Activated CD4-positive, CD25-positive, alpha-beta regulatory T cell (primary cell): ENCODE measurements at regions not wholly inside any gene's neighbourhood (a gene's known extent, or its start where the extent isn't known, plus 50 kb on each side); places are given as distances from the start of the nearest gene placed in this dataset.

Experiments used
- DNase-seq, 4 experiments: peaks; one replicate each; lab custom pipeline; 2025; lab: John Stamatoyannopoulos, UW

DNA sequence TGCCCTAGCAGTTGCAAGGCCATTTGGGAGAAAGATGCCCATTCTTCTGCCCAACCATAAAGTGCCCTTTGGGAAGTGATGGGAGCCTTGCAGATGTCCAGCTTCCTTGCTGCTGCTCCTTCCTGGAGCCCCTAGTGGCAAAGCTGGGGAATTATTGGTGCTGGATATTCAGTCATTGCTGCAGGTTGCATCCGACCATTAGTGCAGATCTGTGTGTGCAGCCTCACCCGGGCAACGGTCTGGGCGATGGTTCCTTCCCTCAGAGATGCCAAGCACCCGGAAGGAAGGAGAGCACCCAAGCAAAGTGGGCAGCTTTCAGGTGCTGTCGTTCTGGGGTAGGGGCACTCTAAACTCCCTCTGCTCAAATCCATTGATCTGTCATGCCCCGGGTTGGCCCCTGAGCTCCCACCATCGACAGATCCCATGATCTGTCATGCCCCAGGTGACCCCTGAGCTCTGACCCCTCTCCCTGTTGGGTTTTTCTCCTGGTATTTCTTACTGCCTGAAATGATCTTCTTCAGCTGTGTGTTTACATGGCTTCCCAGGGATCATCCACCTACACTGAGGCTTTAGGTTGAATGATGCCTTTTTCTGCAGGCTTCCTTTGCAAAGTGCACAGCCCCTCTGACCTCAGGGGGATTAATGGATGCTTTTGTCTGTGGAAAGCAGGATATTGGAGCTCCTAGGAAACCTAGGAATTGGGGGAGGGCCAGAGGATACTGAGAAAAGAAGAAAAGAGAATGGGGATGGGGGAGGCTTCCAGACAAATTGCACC lies 467.5 kb downstream of the PTPRU start:
- DNase-seq, result no peak

DNA sequence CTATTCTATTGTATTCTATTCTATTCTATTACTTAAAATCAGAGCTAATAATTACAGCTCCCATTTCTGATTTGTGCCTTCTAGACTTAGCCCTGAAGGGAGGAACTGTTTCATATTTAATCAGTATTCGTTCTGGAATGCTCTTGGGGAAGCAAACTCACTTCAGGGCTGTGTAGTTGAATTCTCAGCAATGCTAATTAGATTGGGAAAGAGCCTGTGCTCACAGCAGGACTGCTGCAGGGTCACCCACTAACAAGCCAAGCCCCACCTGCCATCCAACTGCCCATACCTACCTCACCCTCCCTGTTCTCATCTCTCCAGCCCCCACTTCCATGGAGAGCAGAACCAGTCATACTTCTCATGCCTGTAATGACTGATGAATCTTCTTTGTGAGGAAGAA lies 464.2 kb downstream of the PTPRU start:
- no peak for DNase-seq

DNA sequence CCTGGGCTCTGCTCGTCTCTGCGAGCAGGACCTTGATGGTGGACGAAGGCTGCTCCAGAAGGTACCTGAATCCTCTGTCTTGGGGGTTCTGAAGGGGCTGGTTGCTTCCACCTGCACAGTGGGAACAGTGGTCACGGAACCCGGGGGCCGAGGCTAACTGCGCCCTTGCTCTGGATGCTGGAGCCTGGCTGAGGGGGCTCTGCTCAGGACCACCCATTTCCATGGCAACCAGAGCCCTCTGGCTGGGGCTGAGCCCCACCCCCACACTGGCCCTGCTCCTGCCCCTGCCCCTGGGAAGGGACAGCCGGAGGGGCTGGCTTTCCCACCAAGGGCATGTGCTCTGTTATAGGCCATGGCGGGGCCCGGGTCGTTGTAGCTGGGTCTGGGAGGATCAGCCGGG lies 462.3 kb downstream of the PTPRU start:
- no peak for DNase-seq

DNA sequence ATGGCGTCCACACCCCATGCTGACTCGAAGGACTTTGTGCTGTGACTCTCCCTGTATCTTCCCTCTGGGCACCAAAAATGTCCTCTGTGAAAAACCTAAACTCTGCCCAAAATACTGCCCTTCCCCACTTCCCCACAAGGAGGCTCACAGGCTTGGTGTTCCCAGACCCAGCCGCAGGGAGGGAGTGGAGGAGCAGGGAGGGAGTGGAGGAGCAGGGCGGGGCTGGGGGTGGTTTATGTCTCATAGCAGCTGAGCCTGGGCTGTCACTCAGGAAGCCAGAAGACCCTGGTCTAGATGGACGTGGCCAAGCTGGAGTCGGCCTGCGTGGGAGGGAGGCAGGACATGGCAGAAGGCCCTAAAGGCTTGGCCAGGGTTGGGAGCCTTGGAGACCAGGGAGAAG lies 461.7 kb downstream of the PTPRU start:
- DNase-seq, result no peak

DNA sequence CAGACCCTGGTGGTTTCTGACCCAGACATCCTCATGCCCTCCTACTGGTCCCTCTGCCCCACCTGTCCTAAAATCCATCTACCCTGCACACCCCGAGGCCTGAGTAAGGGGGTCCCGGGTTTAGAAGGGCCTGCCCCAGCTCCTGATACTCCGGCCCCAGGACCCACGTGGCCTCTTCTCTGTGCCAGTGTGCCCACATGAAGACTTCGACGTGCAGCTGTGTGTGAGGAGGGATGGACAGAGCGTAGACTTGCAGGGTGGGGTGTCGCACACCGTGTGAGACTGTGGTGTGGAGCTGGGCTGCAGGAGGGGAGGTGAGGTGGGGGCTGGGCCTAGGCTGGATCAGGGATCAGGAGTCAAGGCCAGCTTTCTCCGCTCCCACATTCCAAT lies 461.1 kb downstream of the PTPRU start:
- DNase-seq, result no peak

DNA sequence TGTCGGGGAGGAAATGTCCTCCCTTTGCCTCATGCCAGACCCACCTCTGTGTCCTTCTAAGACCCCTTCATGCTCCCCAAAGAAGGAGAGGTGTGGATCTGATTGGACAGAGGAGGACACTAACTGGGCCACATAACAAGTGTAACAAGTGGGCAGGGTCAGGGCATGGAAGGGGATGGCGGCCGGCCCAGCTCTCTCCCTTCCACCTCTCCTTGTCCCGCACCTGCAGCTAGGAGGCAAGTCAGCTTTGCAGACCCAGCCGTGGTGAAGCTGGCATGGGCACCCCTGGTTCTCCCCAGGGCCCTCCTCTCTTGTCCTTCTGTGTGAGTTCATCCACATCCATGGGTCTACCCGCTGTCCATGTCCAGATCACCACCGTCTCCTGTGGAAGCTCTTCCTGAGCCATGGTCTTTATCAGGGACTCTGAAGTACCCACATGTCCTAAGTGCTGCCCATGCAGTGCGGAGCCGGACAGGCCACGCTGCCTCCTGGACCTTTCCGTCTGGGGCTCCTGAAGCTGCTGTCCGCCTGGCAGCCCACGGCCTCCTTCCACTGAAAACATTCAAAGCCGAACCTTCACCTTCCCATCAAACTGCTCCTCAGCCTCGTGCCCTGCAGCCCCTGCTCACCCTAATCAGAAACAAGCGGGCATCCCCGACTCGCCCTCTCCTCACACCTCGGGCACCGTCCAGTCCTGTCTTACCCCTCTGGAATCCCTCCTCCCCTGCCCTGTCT lies 460.5 kb downstream of the PTPRU start:
- DNase-seq, result no peak

DNA sequence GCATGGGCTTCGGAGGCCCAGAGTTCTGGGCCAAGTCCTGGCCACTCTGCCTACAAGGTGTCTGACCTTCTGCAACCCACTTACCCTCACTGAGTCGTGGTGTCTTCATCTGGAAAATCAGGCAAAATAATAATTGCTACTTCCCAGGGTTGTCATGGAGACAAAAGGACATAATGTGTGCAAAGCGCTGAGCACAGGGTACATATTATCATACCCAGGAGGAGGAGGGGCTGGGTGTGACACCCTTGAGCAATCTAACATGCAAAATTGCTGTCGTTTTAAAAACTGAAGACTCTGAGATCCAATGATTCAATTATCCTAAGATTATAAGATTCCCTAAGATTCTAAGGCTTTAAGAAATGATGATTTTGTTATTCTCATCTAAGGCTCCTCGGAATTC lies 459.5 kb downstream of the PTPRU start:
- no peak for DNase-seq

DNA sequence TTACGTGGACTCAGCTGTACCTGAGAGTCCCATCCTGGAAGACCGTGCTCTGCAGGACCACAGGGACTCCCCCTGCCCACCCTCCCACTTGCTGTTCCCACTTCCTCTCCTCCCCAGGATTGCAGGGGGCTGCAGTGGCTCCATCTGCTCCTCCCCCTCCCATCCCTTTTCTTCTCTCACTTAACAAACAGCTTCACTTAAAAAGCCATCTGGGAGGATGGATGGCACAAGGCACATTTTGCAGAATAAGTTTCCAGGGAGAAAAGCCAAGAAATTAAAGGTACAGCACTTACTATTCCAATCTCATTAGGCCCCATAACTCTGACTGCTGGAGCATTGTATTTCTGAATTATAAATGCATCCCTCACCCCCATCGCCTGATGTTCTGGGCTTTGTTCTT lies 458.7 kb downstream of the PTPRU start:
- no peak for DNase-seq

DNA sequence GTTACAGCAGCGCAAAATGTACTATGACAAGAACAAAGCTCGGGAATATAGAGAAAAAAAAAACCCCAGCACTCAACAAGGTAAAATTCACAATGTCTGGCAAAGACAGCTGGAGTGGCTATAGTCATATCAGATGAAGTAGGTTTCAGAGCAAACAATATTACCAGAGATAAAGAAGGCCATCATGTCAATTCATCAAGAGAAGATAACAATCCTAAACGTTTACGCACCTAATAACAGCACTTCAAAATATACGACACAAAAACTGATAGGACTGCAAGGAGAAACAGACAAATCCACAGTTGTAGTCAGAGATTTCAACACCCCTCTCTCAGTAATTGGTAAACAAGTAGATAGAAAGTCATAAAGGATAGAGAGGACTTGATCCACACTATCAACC lies 455.2 kb downstream of the PTPRU start:
- no peak for DNase-seq

DNA sequence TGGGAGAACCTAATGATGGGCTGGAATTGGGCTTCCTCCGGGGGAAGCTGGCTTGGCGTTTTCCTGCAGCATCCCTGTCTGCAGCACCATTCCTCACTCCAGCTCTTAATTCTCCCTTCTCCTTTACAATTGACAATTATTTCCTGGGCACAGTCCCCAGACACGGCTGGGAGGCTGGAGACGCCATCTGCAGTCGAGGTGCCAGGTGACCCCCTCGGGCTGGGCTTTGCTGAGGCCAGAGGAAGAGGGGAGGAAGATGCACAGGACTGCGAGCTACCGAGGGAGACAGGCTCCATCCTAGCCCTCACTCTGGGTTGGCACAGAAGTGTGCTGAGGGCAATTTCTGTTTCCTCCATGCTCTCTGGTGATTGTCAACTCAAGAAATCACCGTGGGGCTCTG lies 453.8 kb downstream of the PTPRU start:
- DNase-seq, result no peak

DNA sequence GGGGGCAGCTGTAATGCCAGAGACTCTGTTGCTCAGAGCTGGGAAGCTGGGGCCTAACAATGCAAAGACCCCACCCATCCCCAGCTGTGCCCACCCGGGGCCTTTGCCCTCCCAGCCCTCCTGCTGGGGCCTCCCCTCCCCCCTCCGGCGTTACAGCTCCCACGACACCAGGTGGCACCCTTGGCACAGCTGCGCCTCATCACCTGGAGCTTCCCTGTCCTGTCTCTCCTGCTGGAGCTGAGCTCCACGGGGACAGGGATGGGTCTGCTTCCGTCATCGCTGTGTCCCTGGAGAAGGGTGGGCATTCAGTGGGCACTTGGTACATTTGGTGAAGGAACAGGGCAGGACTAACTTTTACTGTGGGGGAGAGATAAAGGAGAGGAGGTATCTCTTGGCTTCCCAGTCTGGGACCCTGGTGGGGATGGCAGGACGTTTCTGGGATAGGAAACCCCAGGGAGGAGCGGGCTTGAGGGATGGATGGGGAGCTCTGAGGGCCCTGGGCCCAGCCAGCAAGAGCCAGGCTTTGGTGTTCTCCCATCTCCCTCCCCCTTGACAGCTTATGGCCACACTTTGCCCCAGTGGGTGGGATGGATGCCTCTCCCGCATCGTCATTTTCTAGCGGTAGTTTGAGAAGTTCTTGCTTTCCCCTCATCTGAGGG lies 453.2 kb downstream of the PTPRU start:
- no peak for DNase-seq

DNA sequence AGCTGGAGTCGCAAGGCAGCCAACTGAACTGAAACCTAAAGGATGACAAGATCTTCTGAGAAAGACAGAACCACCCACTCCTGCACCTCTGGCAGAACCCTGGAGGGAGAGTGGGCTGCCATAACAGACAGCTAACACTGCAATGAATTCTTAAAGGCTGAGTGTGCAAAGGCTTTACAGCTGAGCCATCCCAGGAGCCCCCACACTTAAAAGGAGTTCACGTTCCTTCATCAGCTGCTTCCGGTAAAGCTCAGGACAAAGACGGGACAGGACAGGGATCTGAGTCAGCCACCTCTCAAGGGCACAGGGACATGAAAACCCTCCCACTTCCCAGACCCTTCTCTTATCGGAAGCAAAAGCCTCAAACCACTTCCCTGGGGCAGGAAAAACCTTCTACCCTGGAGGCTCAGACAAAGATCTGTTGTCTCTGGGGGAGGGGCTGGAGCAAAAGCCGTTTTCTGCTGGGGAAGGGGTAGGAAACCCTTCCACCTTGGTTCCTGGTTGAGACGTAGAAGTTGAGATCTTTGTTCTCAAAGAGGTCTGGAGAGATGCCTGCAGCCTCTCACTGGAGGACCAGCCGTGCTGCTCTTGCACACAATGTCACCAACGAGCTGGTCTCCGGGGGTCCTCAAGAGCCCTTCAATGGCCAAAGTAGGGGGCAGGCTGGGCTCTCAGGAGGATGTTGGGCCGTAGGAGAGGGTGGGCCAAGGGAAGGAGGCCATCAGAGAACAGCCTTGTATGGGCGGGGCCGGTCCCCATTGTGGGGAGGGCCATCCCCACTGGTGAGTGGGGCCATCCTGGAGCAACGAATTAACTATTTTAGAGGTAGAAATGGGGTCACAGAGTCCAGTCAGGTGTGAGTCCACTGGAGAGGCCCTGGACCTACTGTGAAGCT lies 452.4 kb downstream of the PTPRU start:
- no peak for DNase-seq

DNA sequence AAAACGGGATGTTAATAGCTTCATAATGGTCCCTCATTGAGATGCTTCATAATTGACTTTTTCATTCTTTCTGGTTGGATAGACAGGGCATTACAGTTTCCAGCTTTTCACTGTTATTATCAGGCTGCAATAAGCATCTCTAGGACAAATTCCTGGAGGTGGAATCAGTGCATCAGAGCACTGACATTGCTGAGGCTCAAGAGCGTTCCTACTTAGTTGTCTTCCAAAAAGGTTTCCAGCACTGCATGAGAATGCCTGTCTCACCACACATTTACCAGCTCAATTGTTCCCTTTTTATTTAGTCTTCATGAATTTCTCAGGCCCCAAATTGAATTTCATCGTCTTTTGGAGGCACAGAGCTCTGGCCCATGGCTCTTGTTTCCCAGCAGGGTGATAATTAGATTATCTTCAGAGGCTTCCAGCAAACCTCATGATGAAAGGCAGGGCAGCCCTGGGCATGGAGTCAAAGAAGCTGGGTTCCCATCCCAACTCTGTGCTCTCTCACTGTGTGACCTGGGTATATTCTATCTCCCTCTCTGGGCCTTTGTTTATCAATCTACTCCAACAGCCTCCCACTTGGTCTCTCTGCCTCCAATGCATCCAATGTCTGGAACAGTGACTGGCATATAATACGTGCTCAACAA lies 451.4 kb downstream of the PTPRU start:
- DNase-seq, result no peak

DNA sequence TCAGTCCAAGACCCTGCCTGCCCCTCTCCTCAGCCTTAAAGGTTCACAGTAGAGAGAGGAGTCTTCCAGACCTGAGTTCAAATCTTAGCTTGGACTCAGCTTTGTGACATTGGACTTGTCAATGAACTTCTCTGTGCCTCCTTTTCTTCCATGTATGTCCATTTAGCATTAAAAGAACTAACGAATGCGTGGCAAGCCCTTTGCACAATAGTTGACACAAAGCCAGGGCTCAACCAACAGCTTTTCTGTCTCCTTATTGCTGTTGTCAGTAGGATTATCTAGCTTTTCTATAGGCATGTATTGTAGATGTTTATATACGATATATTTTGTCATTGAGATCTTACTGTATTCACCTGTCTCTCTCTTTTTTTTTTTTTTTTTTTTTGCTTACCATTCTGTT lies 450.8 kb downstream of the PTPRU start:
- DNase-seq, result no peak

DNA sequence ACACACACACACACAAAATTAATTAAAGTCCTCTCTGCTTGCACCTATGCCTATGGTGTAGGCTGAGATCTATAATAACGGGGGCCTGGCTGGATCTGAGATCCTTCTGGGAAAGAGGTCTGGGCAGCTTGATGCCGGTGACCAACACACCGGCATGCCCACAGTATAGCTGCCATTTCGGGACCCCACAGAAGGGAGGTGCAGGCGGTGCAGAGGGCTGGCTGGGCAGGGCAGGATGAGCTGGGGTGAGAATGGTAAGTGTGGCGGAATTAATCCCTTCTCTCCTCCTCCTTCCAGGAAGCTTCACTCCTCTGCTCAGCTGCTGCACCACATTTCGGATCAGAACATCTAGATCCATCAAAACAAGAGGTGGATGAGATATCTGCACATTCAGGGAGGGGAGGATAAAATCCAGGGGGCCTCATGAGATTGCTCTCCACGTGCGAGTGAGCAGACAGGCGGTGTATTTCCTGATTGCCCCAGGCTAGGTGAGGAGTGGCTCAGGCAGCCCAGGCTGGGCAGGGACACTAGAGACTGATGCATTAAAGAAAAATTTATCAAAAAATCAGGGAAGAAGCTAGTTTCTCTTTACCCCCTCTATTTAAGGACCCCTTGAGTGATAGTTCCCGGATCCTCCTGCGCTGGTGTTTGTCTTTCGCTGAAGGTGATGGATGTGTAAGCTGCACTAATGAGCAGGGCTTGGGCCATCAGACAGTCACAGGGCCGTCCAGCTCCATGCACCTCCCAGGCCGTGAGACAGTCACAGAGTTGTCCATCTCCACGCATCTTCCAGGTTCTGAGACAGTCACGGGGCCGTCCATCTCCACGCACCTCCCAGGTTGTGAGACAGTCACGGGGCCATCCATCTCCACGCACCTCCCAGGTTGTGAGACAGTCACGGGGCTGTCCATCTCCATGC lies 449.9 kb downstream of the PTPRU start:
- DNase-seq, result no peak

DNA sequence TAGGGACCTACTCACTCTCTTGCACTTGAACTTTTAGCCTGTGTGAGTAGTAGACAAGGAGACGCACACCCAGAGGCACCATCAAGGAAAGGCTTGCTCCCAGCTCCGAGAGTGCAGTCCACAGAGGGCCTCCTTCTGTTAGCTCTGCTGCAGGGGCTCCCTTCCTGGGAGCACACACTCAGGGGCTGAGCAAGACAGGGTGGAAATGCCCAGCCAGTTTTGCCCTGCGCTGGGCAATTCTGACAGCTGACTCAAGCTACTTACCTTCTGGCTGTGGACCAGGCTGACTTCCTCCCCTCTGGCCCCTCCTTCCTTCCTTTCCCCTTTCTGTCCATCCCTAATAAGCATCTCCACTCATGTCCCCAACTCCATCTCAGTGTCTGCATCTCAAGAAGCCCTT lies 449.1 kb downstream of the PTPRU start:
- DNase-seq, result no peak

DNA sequence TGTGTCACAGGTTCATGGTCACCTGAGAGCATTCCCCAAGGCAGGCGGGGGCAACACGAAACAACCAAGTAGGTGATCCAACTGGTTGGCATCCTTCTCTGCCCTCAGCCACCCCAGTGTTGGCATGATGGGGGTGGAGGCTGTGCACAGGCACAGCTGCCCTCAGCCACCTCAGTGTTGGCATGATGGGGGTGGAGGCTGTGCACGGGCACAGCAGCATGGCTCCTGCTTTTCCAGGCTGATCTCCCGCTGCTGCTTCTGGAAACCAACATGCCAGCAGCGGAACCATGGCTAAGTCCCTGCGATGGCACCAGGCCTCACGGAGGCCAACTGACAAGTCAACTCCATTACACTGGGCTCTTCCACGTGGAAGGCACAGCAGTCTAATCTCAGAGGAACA lies 447.8 kb downstream of the PTPRU start:
- no peak for DNase-seq

DNA sequence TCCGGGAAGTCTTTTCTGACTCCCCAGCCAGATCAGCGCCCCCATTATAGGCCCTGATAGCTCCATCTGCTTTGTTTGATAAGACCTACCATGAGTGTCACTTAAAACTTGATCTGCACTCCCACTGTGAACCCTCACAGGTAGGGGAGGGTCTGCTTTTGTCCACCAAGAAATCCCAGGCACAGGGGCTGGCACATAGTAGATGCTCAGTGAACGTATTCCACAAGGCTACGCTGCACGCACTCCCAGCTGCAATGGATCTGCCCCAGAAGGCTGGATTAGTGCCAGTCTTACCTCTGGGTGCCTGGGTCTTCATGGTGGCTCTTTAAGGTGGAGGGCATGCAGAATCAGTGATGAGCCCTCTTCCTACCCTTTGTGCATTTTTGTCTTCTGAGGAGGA lies 447.1 kb downstream of the PTPRU start:
- DNase-seq, result no peak

DNA sequence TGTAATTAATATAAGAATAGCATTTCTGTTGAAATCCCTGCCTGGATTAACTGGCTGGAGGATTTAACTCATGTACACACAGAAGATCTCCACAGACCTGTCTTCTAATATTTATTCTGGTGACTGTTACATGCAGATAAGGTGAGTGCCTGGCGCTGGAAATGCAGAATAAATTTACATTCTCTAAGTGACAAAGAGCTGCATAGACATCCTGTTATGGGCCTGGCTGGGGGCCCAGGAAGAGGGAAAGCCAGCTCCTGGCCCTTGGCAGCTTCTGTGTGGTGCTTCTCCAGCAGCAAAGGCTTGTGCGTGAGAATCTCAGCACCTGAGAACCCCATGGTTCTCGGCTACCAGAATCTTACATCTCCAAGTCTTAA lies 446.6 kb downstream of the PTPRU start:
- no peak for DNase-seq

DNA sequence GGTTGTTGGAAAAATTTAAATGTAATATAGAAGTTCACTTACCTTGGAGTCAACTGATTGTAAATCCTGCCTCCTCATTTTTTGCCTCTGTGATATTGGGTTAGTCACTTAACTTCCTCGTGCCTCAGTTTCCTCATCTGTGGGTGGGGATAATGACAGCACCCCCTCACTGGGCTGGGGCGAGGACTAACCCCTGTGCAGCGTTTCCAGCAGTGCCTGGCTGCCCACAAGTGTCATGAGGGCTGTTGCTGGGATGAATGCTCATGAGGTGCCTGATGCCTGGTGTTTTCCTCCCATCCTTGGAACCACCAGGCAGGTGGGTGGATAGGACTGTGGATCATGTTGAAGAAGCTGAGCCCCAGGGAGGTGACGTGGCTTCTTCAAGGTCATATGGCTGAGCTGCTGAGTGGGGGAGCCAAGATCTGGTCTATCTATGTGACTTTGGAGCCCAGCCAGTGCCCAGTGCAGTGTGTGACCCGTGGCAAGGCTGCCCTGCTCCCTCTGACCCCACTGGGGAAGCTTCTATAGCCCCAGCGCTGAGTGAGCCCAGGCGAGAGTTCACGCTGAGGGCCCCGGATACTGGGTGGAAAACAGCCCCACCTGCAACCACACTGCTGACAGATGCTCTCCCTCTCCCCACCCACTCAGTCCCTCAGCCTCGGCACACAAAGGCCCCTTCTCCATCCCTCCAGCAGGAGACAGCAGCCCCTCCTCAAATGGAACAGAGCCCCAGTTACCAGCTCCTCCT lies 446.0 kb downstream of the PTPRU start:
- DNase-seq, result no peak
